ENCODE measurements at regions not wholly inside any gene's neighbourhood (a gene's known extent, or its start where the extent isn't known, plus 50 kb on each side); places are given as distances from the start of the nearest gene placed in this dataset.

DNA sequence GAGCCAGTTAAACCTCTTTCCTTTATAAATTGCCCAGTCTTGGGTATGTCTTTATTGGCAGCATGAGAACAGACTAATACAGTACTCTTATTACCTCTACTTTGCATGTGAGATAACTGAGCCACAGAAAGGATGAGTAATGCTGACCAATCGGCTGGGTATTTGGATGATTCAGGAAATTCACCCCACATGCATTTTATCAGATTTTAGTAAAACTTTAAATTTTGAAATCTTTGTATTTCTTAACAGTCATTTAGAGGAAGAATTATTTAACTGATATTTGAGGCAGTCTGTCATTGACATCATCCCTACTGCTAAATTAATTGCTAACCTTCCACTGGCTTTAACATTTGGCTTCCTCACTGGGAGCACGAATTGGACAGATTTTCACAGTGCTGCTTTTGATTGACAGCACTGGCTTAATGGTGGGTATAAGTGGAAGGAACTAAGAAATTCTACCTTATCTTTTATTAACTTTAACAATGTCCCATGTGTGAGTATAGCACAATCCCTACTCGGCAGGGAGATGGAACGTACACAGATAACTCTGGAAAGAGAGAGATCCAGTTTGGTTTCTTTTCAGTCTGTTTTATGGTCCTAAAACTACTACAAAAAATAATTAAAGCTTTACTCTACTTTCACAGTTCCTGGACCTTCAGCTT lies 261.0 kb downstream of the DACT1 start:
- TF ChIP-seq, protein P1, sequence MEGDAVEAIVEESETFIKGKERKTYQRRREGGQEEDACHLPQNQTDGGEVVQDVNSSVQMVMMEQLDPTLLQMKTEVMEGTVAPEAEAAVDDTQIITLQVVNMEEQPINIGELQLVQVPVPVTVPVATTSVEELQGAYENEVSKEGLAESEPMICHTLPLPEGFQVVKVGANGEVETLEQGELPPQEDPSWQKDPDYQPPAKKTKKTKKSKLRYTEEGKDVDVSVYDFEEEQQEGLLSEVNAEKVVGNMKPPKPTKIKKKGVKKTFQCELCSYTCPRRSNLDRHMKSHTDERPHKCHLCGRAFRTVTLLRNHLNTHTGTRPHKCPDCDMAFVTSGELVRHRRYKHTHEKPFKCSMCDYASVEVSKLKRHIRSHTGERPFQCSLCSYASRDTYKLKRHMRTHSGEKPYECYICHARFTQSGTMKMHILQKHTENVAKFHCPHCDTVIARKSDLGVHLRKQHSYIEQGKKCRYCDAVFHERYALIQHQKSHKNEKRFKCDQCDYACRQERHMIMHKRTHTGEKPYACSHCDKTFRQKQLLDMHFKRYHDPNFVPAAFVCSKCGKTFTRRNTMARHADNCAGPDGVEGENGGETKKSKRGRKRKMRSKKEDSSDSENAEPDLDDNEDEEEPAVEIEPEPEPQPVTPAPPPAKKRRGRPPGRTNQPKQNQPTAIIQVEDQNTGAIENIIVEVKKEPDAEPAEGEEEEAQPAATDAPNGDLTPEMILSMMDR (IDR thresholded peaks at IDR 0.05), result no peak
- no peak for TF ChIP-seq POLR2A (IDR thresholded peaks at IDR 0.05)
